Liver (tissue), 7 donors: ENCODE measurements at regions not wholly inside any gene's neighbourhood (a gene's known extent, or its start where the extent isn't known, plus 50 kb on each side); places are given as distances from the start of the nearest gene placed in this dataset.

ENCODE experiments used
- DNase-seq: peaks from one replicate; pipeline ENCODE4 v3.0.0-alpha.2; 2017; ENCODE audit warnings: low spot score
- H3K27ac ChIP-seq, 2 donors: one replicate each; pipeline ENCODE4 v1.7.0; 2013; ENCODE audit warnings: inconsistent platforms in 2 of 2, low read length in 2 of 2, control low read depth in 1 of 2, low read depth in 1 of 2, mild to moderate bottlenecking in 1 of 2
- H3K27me3 ChIP-seq, 4 donors: one replicate each; pipeline versions ENCODE4 v1.6.1 to v1.7.0; 2013; ENCODE audit warnings: low read length in 3 of 4, inconsistent platforms in 1 of 4, mild to moderate bottlenecking in 1 of 4, moderate library complexity in 1 of 4; ENCODE audit not compliant: control insufficient read depth in 4 of 4, insufficient read depth in 4 of 4
- H3K36me3 ChIP-seq, 4 donors: one replicate each; pipeline versions ENCODE4 v1.6.1 to v1.7.0; 2013; ENCODE audit warnings: low read length in 3 of 4, mild to moderate bottlenecking in 3 of 4, low read depth in 1 of 4, moderate library complexity in 1 of 4; ENCODE audit not compliant: control insufficient read depth in 4 of 4, insufficient read depth in 3 of 4
- H3K4me1 ChIP-seq, 4 donors: one replicate each; pipeline versions ENCODE4 v1.6.1 to v1.7.0; 2013; ENCODE audit warnings: low read length in 3 of 4, mild to moderate bottlenecking in 3 of 4, moderate library complexity in 1 of 4; ENCODE audit not compliant: control insufficient read depth in 4 of 4, insufficient read depth in 4 of 4
- H3K4me3 ChIP-seq, 3 donors: one replicate each; pipeline versions ENCODE4 v1.6.1 to v1.7.0; 2013; ENCODE audit warnings: low read length in 3 of 3, control low read depth in 1 of 3, low read depth in 1 of 3, mild to moderate bottlenecking in 1 of 3
- H3K9ac ChIP-seq, 2 donors: one replicate each; pipeline ENCODE4 v1.7.0; 2013; ENCODE audit warnings: low read length in 2 of 2, mild to moderate bottlenecking in 2 of 2, moderate library complexity in 2 of 2, control low read depth in 1 of 2, low read depth in 1 of 2
- H3K9me3 ChIP-seq, 4 donors: one replicate each; pipeline versions ENCODE4 v1.6.1 to v1.7.0; 2013; ENCODE audit warnings: low read length in 3 of 4; ENCODE audit not compliant: control insufficient read depth in 4 of 4
- EGR1 ChIP-seq, 2 donors: IDR thresholded peaks; 2 replicates each; pipeline ENCODE4 v1.6.1; 2016 to 2018; ENCODE audit warnings: antibody characterized with exemption in 2 of 2, low read depth in 2 of 2
- GABPA ChIP-seq, 2 donors: IDR thresholded peaks in 1 of 2; conservative IDR thresholded peaks in 1 of 2; 2 replicates each; pipeline ENCODE4 v1.6.1; 2016; ENCODE audit warnings: antibody characterized with exemption in 2 of 2, mild to moderate bottlenecking in 1 of 2, moderate library complexity in 1 of 2
- HNF4G ChIP-seq: IDR thresholded peaks from 2 replicates; pipeline ENCODE4 v1.6.1; 2016; ENCODE audit warnings: antibody characterized with exemption
- NR2F2 ChIP-seq: IDR thresholded peaks from 2 replicates; pipeline ENCODE4 v1.6.1; 2016; ENCODE audit warnings: antibody characterized with exemption
- RAD21 ChIP-seq, 2 donors: IDR thresholded peaks; 2 replicates each; pipeline ENCODE4 v1.6.1; 2016; ENCODE audit warnings: antibody characterized with exemption in 2 of 2, mild to moderate bottlenecking in 2 of 2
- SP1 ChIP-seq: IDR thresholded peaks from 2 replicates; pipeline ENCODE4 v1.6.1; 2018; ENCODE audit warnings: antibody characterized with exemption, mild to moderate bottlenecking
- TAF1 ChIP-seq: conservative IDR thresholded peaks from 2 replicates; pipeline ENCODE4 v1.6.1; 2016; ENCODE audit warnings: antibody characterized with exemption, mild to moderate bottlenecking
- ZBTB33 ChIP-seq: IDR thresholded peaks from 2 replicates; pipeline ENCODE4 v1.6.1; 2016; ENCODE audit warnings: antibody characterized with exemption
- WGBS: extraction: QIAGEN DNeasy Blood & Tissue Kit; methylation state at CpG from one replicate; pipeline ENCODE4 v1.1.7; 2013; 5-methylcytosine and 5-hydroxymethylcytosine counted together
- TF ChIP-seq, protein P1 (sequence below): IDR thresholded peaks from 2 replicates; pipeline ENCODE4 v1.6.1; 2016; ENCODE audit warnings: antibody characterized with exemption
- donor health status: healthy.
- donor health status: healthy.
- donor health status: healthy.
- donor health status: healthy.

DNA sequence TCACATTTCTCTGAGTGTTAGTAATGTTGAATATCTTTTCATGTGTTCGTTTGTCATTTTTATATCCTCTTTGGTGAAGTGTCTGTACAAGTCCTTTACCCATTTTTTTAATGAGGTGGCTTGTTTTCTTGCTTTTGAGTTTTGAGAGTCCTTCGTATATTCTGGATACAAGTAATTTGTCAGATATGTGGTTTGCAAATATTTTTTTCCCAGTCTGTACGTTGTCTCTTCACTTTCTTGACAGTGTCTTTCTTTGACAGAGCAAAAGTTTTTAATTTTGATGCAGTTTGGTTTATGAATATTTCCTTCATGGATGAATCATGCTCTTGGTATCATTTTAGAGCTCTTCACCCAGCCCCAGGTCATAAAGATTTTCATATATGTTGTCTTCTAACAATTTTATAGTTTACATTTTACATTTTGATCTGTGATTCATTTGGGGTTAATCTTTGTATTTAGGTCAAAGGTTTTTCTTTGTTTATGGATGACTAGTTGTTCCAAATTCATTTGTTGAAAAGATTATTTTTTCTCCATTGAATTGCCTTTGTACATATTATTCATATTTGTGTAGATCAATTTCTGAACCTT, 152.5 kb downstream of the MRPL14 start:
- Histone ChIP-seq H3K9me3 (peaks cover 0 to 7% (median 0%) of the 10 kb centered on the region in 4 donors), H3K4me1 (peaks cover 0 to 16% (median 7%) of the 10 kb centered on the region in 4 donors), H3K9ac (no peak overlapping the region), H3K27ac (no peak overlapping the region), H3K36me3 (no peaks in the 10 kb centered on the region), H3K27me3 (no peaks in the 10 kb centered on the region), H3K4me3 (no peak overlapping the region)
- TF ChIP-seq ZBTB33 (no peak), GABPA (IDR thresholded peaks at IDR 0.05 in 1 of 2, conservative IDR thresholded peaks at IDR 0.05 in 1 of 2) (no peak), HNF4G (no peak), EGR1 (IDR thresholded peaks at IDR 0.05; ENCODE audit: low read depth in 2 of 2) (no peak)
- 92% methylated on average over 3 of the region's 3 CpGs for WGBS
- DNase-seq, result no peak

DNA sequence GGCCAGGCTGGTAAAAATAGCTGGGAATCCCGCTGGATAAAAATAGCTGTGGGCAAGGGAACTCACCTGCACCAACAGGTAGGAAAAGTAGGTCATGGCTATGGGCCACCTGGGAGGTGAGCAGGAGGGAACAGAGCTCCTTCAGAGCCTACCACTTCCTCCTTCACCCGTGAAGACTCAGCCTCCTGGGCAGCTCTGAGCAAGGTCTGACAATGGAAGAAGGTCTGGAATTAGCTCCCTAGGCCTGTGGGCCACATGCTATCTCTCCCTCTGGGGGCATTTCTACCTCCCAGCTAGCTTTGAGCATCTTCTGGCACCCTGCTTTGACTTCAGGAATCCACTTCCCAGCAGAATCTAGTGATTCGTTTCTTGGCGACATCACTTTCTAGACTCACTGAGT, 153.9 kb downstream of the MRPL14 start:
- TF ChIP-seq ZBTB33 (no peak), TAF1 (no peak)
- Histone ChIP-seq H3K4me3 (no peak overlapping the region), H3K36me3 (no peaks in the 10 kb centered on the region), H3K4me1 (peaks cover 0 to 16% (median 7%) of the 10 kb centered on the region in 4 donors), H3K27ac (no peak overlapping the region), H3K9me3 (peaks cover 0 to 7% (median 0%) of the 10 kb centered on the region in 4 donors), H3K9ac (no peak overlapping the region), H3K27me3 (no peaks in the 10 kb centered on the region)
- peak; percentile 32 for DNase-seq
- WGBS, result 84% methylated on average over 4 of the region's 4 CpGs

GRCh38 chr6:43972913-43973300, 154.3 kb downstream of the MRPL14 start:
- TF ChIP-seq, protein P1, sequence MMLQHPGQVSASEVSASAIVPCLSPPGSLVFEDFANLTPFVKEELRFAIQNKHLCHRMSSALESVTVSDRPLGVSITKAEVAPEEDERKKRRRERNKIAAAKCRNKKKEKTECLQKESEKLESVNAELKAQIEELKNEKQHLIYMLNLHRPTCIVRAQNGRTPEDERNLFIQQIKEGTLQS, result no peak
- TF ChIP-seq RAD21 (IDR thresholded peaks at IDR 0.05) (peak in 1 of 2 donors; percentile 20), SP1 (peak; percentile 13), NR2F2 (peak; percentile 21)
- Histone ChIP-seq H3K9ac (no peak overlapping the region), H3K27me3 (no peaks in the 10 kb centered on the region), H3K4me3 (no peak overlapping the region), H3K36me3 (no peaks in the 10 kb centered on the region), H3K27ac (no peak overlapping the region), H3K9me3 (peaks cover 0 to 7% (median 0%) of the 10 kb centered on the region in 4 donors), H3K4me1 (peaks cover 0 to 16% (median 7%) of the 10 kb centered on the region in 4 donors)
- 51% methylated on average over 3 of the region's 3 CpGs for WGBS
- DNase-seq, result peak; percentile 46
